Suppressor macrophage treated with lipopolysaccharide for 4 hours (primary cell): ENCODE measurements at regions not wholly inside any gene's neighbourhood (a gene's known extent, or its start where the extent isn't known, plus 50 kb on each side); places are given as distances from the start of the nearest gene placed in this dataset.

Source experiments
- DNase-seq: peaks from one replicate; pipeline ENCODE4 v3.0.0-alpha.2; 2020

DNA sequence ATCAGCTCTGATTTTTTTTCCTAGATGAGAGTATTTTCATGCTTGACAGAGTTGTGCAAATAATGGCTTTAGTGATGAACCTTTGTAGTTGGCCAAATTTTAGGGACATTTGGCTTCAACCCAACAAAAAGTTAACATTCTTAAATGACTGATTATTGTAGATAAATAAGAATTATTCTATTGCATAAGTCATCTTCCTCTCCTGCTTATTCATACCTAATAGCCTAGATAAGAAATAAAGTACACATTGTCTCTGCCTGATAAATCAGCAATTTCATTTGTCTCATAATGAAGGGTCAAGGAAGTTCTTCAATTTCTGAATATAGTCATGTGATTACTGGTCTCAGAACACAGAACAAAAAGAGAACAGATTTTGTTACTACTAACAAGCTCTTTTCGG is 428.9 kb upstream of the IL12A start:
- no peak for DNase-seq

DNA sequence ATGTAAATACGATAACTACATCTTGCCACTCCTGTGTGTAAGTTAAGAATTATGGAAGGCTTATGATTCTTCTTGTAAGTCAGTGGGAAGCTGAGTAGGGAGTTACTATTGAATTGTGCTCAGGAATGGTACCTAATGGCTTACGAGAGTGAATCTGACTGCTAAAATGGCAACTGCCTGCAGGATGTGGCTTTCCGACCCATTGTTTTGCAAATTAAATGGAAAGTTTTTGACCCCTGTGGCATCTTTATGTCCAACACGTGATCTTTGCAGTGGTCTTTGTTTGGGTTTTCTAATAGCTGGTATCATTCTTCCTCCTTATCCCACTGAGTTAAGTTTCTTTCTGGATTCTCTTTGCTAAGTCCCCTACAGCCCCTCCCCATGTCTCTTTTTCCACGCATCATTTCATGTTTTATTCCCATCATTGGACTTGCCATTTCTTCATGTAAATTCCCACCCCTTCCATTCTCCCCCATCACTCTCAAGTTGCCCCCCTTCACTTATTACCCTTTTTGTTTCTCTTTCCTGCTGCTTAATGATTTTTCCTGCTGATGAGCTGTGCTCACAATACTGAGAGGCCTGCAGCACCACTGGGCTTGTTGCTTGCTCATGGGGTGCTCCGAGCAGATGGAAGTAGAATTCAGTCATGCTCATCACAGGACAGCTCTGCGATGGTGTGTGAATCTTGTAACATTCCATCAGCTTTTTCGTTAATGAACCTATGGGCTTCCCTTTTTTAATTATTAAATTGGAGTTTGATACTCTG is 428.2 kb upstream of the IL12A start:
- no peak for DNase-seq

DNA sequence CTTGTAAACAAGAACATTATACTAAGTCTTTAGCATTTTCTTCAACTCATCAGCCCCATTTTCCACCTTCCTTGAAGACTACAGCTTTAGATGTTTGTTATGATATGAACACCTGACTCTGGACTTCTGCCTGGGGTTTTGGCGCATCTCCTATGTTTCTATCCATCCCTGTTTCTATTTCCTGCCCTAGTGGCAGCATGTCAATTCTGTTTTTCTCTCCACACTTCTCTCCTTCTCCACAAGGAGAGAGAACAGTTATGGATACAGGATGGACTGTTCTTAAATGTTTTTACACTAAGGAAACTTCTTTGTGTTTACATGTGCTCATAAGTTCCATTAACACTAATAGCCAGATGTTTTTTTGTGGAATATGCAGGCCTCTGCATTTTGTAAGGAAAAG is 423.3 kb upstream of the IL12A start:
- DNase-seq, result no peak

DNA sequence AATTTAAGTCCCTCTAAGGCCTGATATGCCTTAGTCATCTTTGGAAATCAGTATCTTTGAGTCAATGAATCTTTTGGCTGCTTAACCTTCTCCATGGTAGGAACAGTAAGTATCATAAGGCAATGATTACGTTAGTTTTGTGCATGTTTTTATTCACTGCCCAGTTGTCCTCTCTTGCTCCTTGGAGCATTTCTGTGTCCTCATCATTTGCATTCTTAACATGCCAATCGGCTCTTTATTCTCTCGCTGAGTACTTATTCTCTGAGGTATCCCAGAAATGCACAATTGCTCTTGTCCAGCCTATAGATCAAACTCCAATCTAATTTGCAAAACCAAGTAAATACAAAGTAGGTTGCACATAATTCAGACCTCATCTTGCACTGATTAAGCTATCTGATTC is 405.0 kb upstream of the IL12A start:
- DNase-seq, result no peak

DNA sequence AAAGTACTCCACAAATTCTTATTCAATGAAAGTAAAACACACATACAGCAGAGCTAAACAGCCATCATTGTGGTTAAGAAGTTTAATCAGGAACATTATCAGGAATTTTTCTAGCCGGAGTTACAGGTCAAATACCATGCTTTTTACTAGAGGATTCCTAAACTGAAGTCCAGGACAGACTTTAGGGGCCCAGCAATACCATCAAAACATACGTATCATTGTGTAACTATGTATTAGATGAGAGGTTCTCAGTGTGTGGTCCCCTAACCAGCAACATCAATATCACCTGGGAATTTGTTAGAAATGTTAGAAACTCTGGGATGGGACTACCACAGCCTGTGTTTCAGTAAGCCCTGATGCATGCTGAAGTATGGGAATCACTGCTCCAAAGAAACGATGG is 404.2 kb upstream of the IL12A start:
- no peak for DNase-seq

DNA sequence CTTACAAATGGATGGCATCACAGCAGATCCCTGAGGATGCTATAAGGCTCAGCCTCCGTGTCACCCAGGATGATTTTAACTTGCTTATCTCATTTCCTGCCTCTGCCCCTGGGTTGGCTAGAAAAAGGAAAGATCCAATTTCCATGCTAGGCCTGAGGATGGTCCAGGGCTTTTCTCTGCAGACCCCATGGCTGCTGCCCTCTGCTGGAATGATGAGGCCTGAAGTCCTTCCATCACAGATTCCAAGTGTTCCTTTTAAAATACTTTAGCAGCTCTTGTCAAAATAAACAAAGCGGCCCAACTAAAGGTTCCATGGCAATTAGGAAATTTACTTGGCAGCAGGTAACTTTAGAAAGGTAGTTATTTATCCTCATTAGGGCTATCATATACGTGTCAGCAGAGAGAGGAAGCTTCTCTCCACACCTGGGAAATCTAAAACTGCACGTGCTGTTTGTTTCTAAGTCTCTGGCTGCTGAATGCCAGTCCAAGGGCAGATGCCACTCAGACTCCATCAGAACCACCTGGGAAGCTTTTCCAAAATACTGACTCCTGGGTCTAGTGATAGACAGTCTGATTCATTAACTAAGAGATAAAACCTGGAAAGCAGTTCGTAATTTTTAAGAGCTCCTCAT is 401.9 kb upstream of the IL12A start:
- DNase-seq, result no peak

DNA sequence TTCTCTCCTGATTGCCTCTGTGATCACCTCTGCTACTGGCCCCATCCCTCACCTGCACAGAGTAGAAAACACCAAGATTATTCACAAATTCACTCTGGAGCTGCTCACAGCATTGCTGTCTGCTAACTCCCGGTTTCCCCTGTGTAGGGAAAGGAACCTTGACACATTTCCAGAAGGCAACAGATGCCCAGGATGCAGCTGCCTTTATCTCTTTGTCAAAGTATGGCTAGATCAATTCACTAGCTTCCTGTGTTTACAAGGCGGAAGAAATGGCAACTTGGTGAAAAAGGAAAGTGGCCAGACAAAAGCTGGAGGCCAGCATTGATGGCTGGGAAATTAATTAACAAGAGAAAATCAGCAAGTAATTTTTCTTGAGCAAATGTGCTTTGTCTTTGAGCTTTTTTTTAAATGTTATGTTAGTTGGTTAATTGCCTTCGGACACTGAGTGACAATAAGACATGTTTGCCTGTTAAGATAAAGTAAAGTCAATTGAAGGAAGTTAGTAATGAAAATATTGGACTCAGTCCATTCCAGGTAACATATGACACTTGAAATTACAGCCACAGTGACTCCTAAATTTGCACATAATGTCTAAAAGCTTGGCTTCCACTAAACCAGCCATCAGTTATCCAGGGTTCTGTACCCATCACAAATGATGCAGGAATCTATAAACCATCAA is 394.6 kb upstream of the IL12A start:
- no peak for DNase-seq

DNA sequence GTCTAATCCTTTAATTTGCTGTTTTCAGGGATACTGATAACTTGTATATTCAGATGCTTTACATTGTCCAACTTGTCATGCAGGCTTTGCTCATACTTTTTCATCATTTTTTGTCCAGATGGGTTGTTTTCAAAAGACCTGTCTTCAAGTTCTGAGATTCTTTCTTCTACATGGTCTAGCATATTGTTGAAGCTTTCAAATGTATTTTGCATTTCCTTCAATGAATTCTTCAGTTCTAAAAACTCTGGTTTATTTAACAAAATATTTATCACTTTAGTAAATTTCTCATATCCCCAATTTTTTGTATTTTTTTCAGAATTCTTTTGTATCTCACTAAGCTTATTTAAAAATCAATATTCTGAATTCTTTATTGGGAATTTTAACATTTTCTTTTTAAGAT is 388.3 kb upstream of the IL12A start:
- DNase-seq, result no peak

DNA sequence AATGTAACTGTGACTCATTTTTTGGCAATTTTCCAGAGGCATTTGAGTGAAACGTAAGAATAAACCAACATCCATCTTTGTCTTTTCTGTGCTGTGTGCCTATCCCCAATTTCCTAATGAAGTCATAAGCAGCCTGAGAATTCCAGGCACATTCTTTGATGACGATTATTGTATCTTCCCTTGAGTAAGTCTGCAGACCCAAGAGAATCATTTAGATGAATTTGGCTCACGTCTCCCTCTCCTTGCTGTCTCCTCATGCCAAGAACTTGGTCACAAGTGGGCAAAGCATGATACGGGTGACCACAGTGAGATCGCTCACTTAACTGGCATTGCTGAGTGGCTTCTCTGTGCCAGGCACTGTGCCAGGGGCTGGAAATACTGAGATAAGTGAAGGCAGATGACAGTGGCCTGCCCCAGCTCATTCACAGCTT is 384.5 kb upstream of the IL12A start:
- no peak for DNase-seq

DNA sequence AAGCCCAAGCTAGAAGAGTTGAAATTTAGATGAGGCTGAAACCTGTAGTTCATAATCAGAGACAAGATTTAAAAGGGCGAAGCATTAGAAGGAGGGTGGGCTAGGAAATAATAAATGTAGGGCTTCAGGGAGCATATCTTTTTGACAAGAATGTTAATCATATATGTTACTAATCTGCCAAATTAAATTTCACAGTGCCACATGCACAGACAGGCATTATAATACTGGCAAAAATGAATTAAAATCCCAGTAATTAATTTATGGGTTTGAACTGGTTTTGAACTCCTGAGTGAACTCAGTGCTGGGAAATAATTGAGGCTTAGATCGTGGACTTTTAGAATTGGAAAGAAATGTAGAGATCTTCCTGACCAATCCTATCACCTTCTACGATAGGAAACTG is 383.5 kb upstream of the IL12A start:
- DNase-seq, result no peak

DNA sequence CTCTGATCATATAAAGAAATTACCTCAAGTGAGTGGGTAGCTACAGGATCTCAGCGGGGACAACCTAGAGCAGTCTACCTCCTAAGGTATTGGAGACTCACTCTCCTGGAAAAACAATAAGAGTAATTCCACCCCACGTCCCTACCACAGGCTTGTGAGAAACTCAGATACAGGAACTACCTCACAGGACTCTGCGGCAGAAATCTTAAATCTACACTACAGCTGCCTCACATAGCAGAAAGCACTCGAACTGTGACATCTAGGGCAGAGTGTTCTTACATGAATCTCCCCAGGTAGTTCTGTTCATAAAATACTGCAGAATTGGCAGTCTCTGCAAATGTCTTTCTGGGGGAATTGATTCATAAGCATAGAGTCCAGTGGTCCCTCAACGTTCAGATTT is 382.9 kb upstream of the IL12A start:
- DNase-seq, result no peak

DNA sequence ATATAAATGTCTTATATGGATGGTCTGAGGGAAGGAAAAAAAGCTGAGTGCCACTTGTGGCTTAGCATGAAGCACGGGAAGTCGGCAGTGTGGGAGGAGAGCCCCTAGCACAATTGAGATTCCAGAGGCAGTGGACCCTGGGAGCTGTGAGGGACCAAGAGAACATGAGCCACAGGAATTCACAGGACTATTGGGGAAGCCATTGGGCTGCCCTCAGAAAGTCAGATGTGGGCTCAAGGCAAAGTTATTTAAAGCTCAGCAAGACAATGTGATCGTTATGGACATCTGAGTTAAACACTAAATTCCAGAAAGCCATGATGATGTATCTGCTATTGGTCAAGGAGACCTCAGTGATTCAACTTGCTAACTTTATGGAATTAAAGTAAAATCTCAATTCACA is 380.8 kb upstream of the IL12A start:
- DNase-seq, result no peak

DNA sequence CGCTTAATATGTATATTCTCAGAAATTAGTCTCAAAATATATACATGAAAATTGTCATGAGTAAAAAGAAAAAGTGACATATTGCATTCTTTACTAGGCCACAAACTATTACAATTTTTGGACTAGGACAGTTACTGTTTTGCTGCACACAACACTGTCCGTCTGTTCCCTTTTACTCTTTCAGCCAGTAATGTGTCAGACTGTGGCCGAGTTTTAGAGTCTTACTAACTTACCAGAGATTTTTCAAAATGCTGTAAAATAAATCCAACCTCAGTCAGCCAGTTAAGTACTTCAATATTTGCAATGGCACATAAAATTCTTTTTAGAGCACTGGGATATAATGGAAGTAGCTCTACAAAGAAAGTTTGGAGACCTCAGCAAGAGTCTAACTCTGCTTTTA is 380.3 kb upstream of the IL12A start:
- no peak for DNase-seq

DNA sequence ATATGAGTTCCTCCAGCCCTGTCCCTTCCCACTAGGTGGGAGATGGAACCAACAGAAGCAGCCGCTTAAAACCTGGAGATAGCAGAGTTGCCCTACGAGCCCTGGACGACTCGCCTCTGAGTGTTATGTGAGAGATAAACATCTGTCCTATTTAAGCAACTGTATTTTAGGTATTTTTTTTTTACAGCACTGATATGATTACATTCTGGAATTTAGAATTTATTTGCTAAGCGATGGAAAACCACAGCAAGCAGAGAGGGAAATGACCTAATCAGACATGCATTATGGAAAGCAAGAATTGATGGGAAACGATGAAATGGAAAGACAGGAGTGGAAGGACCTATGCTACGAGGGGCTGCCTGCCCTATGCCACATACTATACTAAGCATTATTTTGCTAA is 379.0 kb upstream of the IL12A start:
- DNase-seq, result no peak

DNA sequence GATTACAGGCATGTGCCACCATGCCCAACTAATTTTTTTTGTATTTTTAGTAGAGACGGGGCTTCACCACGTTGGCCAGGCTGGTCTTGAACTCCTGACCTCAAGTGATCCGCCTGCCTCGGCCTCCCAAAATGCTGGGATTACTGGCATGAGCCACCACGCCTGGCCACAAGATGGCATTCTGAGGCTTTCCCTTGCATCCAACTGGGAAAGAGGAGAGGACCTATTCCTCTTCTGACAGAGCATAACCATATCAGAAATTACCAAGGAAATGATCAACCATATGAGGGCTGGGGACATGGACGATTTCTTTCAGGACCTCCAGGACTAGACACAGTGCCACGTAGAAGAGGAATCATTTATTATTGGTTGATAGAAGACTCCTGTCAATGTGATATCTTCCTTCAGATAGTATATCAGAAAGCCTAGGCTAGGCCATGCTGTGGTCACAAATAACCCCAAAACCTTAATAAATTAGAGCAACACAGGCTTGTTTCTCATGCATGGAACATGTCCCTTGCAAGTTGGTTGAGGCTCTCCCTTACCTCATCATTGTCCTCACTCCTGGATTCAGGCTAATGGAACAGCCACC is 372.3 kb upstream of the IL12A start:
- DNase-seq, result no peak

DNA sequence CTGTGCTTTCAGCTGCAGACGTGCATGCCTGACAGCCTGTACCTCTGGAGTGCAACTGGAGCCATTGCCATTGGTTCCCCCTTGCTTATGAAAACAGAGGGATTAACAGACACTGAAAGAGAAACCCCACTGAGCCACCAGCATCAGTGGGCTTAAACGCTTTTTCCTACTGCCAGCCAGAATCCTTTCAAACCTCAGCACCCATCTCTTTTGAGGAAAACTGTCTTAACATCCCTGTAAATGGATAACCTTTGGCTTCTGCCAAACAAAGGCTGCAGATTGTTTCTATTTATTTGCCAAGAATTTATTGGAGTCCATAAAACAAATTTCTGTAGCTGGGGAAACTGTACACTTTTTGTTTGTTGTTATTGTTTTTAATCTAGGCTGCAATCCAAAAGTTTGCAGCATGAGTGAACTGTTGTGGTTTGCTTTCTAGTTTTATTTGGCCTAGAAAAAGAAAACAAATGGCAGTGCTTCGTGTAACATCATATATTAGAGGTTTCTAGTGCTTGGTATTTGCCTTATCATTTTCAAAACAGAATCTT is 369.2 kb upstream of the IL12A start:
- DNase-seq, result no peak

DNA sequence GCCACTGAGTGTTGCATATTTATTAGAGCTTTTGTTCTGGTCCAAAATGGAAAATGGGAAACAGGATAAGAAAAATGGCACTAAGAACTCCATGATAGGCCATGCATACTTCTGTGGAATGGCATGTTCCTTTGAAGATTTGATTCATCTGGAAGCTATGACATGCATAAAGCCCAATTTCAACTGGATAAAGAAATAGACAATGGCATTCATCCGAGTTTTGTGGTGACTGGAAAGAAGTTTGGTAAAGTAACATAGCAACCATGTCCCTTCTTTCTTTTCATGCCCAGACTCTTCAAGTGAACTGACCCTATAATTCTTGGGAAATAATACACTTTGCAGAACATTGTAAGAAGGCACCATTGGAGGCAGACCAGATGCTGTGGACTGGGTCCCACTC is 368.4 kb upstream of the IL12A start:
- DNase-seq, result no peak

DNA sequence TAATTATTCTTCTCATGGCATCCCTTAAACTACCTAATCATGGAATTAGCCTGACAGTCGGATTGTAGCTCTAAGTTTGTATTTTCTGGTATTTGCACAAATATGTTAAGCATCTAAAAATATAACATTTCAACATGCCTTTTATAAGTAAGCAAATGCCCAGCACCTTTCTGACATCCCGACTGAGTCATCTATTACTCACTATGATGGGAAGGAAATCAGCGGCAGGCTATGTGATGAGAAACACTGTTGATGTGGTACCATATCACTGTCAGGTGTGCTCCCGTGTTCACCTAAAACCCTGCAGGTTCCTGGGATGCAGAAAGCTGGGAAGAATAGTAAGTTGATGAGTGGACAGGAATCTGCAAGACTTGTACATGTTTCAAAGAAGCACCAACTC is 367.8 kb upstream of the IL12A start:
- DNase-seq, result no peak

DNA sequence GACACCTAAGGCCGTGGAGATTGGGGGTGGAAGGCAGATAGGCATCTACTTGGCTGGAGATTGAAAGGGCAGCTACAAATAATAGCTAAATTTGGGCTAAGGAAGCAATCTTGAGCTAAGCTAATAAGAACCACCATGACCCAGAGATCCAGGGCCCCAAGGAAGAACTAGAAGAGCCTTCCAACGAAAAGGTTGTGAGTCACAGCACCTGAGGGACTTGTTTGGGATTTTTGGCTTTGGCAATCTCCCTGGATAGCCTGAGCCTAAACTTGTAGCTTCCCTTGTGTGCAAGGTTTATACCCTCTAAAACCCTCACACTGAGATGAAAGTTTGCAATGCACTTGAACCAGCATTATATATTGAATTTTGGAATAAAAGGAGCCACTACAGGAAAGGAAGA is 364.0 kb upstream of the IL12A start:
- DNase-seq, result no peak

DNA sequence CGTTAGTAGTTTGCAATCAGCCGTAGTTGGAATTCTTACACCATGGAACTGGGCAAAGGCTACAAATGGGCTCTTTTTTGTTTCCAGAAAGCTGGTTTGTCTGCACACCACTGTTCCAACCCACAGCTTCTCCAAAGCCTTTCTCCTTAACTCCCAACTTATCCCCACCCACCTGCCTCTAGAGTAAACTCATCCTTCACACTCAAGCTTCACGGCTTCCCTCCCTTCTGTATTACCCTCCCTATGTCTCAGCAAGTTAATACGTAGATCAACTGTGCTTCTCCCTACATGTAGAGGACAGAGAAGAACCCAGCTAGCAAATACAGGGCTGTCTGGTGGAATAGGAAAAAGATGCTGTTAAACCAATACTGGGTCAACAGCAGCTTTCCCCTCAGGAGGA is 363.0 kb upstream of the IL12A start:
- no peak for DNase-seq

DNA sequence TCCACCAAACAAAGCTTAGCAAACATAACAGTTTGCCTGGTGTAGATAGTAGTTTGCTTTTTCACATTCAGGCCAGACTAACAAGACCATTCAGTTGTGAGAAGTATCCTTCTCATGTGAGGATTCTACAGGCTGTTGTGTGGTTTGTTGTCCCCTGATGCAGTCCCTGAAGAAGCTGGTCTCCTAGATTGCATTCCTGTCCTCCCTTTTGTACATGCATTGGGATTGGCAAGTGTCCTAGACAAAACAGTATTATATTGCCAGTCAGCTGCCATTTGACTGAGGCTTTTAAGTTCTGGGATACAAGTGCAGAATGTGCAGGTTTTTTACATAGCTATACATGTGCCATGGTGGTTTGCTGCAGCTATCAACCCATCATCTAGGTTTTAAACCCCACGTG is 362.0 kb upstream of the IL12A start:
- no peak for DNase-seq

DNA sequence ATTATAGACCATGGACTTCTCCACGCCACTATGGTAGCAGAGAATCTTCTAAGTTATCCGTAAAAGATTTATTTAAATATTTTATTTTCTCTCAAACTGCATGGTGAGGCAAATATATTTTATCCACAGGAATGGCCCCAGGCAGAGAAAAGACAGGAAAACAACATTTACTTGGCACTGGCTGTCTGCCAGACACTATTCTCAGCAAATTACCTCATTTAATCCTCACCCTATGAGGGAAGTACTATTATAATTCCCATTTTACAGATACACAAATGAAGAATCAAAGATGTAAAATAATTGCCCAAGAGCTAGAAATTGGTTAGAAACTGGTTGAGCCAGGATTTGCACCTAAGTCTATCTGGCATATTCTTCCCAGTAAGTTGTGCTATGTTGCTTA is 361.4 kb upstream of the IL12A start:
- DNase-seq, result no peak

DNA sequence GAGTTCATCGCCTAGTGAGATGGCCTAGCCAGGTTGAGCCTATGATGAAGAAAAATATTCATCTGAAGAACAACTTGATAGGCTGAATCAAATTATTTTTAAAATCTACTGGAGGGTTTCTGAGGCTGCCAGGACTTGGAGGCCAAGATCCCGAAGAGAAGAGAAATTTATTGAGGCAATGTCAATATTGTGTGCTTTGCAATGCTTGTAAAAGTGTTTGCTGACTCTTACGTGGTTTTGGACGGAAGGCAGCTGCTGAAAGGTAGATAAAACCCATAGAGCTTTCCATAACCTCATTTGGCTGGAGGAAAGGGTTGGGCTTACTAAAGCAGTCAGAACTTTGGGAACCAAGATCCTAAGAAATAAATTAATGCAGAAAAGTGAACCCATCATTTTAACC is 361.0 kb upstream of the IL12A start:
- DNase-seq, result no peak
